Brain microvascular endothelial cell (primary cell): ENCODE measurements at regions not wholly inside any gene's neighbourhood (a gene's known extent, or its start where the extent isn't known, plus 50 kb on each side); places are given as distances from the start of the nearest gene placed in this dataset.

Source experiments
- DNase-seq: peaks from one replicate; pipeline ENCODE4 v3.0.0-alpha.2; 2020
- H3K27ac ChIP-seq: fragments of 250-450 bp; sonication (Bioruptor Pico); 2 replicates; pipeline ENCODE4 v1.5.1; 2020; ENCODE audit warnings: mild to moderate bottlenecking, moderate library complexity
- H3K27me3 ChIP-seq: fragments of 250-450 bp; sonication (Bioruptor Pico); replicated peaks from 2 replicates; pipeline ENCODE4 v1.5.1; 2020; ENCODE audit warnings: mild to moderate bottlenecking
- H3K36me3 ChIP-seq: fragments of 250-450 bp; sonication (Bioruptor Pico); replicated peaks from 2 replicates; pipeline ENCODE4 v1.5.1; 2020; ENCODE audit warnings: mild to moderate bottlenecking
- H3K4me3 ChIP-seq: 2 replicates; pipeline ENCODE4 v1.5.1; 2011; ENCODE audit warnings: low read depth, mild to moderate bottlenecking, control low read depth, low read length, moderate library complexity
- CTCF ChIP-seq: IDR thresholded peaks from 2 replicates; pipeline ENCODE4 v1.5.1; 2011; ENCODE audit warnings: low read depth, mild to moderate bottlenecking, moderate library complexity, low read length, control low read depth, inconsistent platforms; ENCODE audit errors: missing control alignments
- in situ Hi-C: cut with HindIII; loops from 2 replicates; pipeline ENCODE4 v1.10.0; 2017; ENCODE audit warnings: low sequenced_read_pairs, low pct_ligation_motif_present

- no peak for DNase-seq
- Histone ChIP-seq H3K27me3 (no peaks in the 10 kb centered on the region), H3K36me3 (no peaks in the 10 kb centered on the region), H3K27ac (no peak overlapping the region), H3K4me3 (no peak overlapping the region)
- TF ChIP-seq CTCF, result no peak
- in situ Hi-C loops, result no loop called here
Measured at GRCh38 chr7:11895337-11895736, 63.3 kb upstream of the THSD7A start.

GRCh38 chr7:11896663-11897062 is 64.7 kb upstream of the THSD7A start:
- no peak overlapping the region for H3K27ac ChIP-seq
- in situ Hi-C loops, result no loop called here
- no peak for DNase-seq
- H3K36me3 ChIP-seq, result no peaks in the 10 kb centered on the region
- TF ChIP-seq CTCF, result no peak
- no peaks in the 10 kb centered on the region for H3K27me3 ChIP-seq
- H3K4me3 ChIP-seq, result no peak overlapping the region

- DNase-seq, result no peak
- Histone ChIP-seq H3K27me3 (no peaks in the 10 kb centered on the region), H3K4me3 (no peak overlapping the region), H3K27ac (no peak overlapping the region), H3K36me3 (no peaks in the 10 kb centered on the region)
- TF ChIP-seq CTCF, result no peak
- in situ Hi-C loops, result no loop called here
Measured at GRCh38 chr7:11899247-11899646, 67.2 kb upstream of the THSD7A start.

- H3K36me3 ChIP-seq, result no peaks in the 10 kb centered on the region
- no peak overlapping the region for H3K4me3 ChIP-seq
- no peak overlapping the region for H3K27ac ChIP-seq
- in situ Hi-C loops, result no loop called here
- TF ChIP-seq CTCF, result no peak
- DNase-seq, result no peak
- H3K27me3 ChIP-seq, result no peaks in the 10 kb centered on the region
Measured at GRCh38 chr7:11910253-11910652, 78.3 kb upstream of the THSD7A start.

- no peak overlapping the region for H3K4me3 ChIP-seq
- H3K27me3 ChIP-seq, result no peaks in the 10 kb centered on the region
- H3K27ac ChIP-seq, result no peak overlapping the region
- DNase-seq, result no peak
- no peaks in the 10 kb centered on the region for H3K36me3 ChIP-seq
- TF ChIP-seq CTCF, result no peak
- in situ Hi-C loops, result no loop called here
Measured at GRCh38 chr7:11911900-11912299, 79.9 kb upstream of the THSD7A start.

- Histone ChIP-seq H3K27ac (no peak overlapping the region), H3K27me3 (no peaks in the 10 kb centered on the region), H3K36me3 (no peaks in the 10 kb centered on the region), H3K4me3 (no peak overlapping the region)
- no peak for TF ChIP-seq CTCF
- DNase-seq, result no peak
- in situ Hi-C loops, result no loop called here
Measured at GRCh38 chr7:11914645-11915044, 82.6 kb upstream of the THSD7A start.
